Stimulated activated CD4-positive, alpha-beta T cell treated with anti-CD3 and anti-CD28 coated beads, Interleukin-15, amount 100 ng/mL, for 1 hour (primary cell): ENCODE measurements at regions not wholly inside any gene's neighbourhood (a gene's known extent, or its start where the extent isn't known, plus 50 kb on each side); places are given as distances from the start of the nearest gene placed in this dataset.

Experiments used
- DNase-seq, 2 donors: peaks; one replicate each; pipeline ENCODE4 v3.0.0-alpha.2; 2020; ENCODE audit warnings: low read depth in 1 of 2, low spot score in 1 of 2

GRCh38 chr9:126236273-126236672, 90.4 kb upstream of the MVB12B start:
- no peak for DNase-seq

GRCh38 chr9:126238415-126238814, 88.2 kb upstream of the MVB12B start:
- no peak for DNase-seq

- DNase-seq, result no peak
Measured at GRCh38 chr9:126239515-126239914, 87.1 kb upstream of the MVB12B start.

- DNase-seq, result no peak
Measured at GRCh38 chr9:126240835-126241234, 85.8 kb upstream of the MVB12B start.

GRCh38 chr9:126248680-126249079, 77.9 kb upstream of the MVB12B start:
- no peak for DNase-seq

GRCh38 chr9:126261584-126262356, 64.9 kb upstream of the MVB12B start:
- DNase-seq, result no peak

GRCh38 chr9:126262738-126263137, 63.9 kb upstream of the MVB12B start:
- DNase-seq, result no peak

GRCh38 chr9:126270556-126270955, 56.1 kb upstream of the MVB12B start:
- DNase-seq, result no peak

GRCh38 chr9:126275386-126276001, 51.1 kb upstream of the MVB12B start:
- DNase-seq, result no peak

- DNase-seq, result no peak
Measured at GRCh38 chr9:126276056-126276728, 50.4 kb upstream of the MVB12B start.
